Fibroblast of pulmonary artery (primary cell): ENCODE measurements at regions not wholly inside any gene's neighbourhood (a gene's known extent, or its start where the extent isn't known, plus 50 kb on each side); places are given as distances from the start of the nearest gene placed in this dataset.
"Not testable (repeated sequence)": the region's sequence is repeated elsewhere in the genome, so short reads cannot be mapped to it uniquely, and the experiment has no call there.

Experiments used
- DNase-seq: peaks from one replicate; pipeline ENCODE4 v3.0.0-alpha.2; 2010; ENCODE audit warnings: low read depth
- H3K4me3 ChIP-seq: replicated peaks from 2 replicates; pipeline ENCODE4 v1.5.1; 2011; ENCODE audit warnings: low read depth, mild to moderate bottlenecking, control low read depth, low read length, moderate library complexity
- TF ChIP-seq, protein P1 (sequence below): IDR thresholded peaks from 2 replicates; pipeline ENCODE4 v1.5.1; 2011; ENCODE audit warnings: mild to moderate bottlenecking, control low read depth, low read length, inconsistent platforms; ENCODE audit errors: missing control alignments

DNA sequence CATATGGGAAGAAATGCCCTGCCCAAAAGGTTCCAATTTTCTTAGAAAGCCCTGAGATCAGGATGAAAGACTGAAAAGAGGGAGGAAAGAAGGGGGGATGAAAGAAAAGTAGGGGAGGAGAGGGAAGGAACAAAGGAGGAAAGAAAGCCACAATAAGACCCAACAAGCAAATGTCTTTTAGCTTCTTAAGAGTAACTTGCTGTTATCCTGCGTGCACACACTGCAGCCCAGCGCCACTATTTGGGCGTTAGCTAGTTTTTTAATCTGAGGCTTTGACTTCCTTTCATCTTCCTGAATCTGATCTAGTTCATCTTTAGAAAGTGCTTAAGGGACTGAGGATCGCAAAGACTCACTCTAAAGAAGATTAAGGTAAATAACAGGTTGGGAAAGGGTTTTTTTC lies 77.4 kb upstream of the HDDC2 start:
- TF ChIP-seq, protein P1, sequence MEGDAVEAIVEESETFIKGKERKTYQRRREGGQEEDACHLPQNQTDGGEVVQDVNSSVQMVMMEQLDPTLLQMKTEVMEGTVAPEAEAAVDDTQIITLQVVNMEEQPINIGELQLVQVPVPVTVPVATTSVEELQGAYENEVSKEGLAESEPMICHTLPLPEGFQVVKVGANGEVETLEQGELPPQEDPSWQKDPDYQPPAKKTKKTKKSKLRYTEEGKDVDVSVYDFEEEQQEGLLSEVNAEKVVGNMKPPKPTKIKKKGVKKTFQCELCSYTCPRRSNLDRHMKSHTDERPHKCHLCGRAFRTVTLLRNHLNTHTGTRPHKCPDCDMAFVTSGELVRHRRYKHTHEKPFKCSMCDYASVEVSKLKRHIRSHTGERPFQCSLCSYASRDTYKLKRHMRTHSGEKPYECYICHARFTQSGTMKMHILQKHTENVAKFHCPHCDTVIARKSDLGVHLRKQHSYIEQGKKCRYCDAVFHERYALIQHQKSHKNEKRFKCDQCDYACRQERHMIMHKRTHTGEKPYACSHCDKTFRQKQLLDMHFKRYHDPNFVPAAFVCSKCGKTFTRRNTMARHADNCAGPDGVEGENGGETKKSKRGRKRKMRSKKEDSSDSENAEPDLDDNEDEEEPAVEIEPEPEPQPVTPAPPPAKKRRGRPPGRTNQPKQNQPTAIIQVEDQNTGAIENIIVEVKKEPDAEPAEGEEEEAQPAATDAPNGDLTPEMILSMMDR: no peak
- no peak for DNase-seq
- no peak overlapping the region for H3K4me3 ChIP-seq

DNA sequence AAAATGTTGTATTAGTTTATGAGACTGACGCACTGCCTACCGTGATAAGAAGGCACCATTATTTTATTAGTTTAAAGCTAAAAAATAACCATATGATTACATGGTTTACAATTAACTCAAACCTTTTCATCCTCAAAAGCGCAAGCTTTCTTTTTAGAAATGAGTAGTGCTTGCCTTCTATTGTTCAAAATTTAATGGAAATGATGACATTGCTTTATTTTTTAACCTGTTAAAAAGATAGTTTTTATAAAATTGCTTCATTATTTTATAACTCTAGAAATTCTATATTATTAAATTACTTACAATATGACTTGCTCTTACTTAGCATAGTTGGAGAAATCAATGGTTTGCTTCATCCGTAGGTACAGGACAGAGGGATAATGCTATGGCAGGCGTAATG lies 78.7 kb upstream of the HDDC2 start:
- no peak overlapping the region for H3K4me3 ChIP-seq
- DNase-seq: no peak
- TF ChIP-seq, protein P1: no peak

DNA sequence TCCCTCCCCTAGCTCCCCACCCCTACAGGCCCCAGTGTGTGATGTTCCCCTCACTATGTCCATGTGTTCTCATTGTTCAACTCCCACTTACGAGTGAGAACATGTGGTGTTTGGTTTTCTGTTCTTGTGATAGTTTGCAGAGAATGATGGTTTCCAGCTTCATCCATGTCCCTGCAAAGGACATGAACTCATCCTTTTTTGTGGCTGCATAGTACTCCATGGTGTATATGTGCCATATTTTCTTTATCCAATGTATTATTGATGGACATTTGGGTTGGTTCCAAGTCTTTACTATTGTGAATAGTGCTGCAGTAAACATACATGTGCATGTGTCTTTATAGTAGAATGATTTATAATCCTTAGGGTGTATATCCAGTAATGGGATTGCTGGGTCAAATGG lies 84.6 kb upstream of the HDDC2 start:
- DNase-seq, H3K4me3 ChIP-seq: not testable (repeated sequence)

DNA sequence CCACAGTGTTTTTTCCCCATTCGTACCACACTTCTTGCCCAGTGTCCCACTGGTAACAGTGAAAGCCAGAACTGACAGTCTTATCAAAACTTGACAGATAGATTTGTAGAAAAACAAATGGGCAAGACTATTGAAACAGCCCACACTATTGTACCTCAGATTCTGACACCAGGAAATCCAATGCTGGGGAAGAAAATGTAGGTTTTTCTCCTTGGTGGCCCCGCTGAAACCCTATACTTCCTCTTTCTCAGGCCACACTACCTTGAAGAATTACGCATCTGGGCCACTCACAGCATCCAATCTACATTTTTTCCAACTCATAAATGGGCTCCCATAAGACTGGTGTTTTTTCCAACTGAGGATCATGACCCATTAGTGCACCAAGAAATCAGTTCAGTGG lies 90.9 kb upstream of the HDDC2 start:
- DNase-seq: no peak
- no peak overlapping the region for H3K4me3 ChIP-seq
- TF ChIP-seq, protein P1: no peak

DNA sequence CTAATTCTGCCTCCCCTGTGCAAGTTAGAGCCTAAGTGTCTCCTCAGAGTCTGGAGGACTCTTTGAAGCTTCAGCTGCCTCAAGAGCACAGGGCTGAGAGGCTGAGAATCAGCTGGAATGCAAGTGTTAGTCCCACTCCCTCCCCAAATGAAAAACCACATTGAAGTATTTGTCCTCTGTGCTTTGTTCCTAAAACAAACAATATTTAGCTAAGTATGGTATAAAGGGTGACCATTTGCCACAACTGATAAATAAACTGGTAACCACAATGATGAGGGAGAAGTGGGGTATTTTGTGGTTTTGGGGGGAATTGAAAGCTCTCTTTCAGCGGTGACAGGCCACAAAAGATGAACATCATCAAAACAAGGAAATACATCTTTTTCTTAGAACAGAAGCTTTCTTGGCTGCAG lies 91.7 kb upstream of the HDDC2 start:
- DNase-seq: no peak
- TF ChIP-seq, protein P1: no peak
- H3K4me3 ChIP-seq: no peak overlapping the region

DNA sequence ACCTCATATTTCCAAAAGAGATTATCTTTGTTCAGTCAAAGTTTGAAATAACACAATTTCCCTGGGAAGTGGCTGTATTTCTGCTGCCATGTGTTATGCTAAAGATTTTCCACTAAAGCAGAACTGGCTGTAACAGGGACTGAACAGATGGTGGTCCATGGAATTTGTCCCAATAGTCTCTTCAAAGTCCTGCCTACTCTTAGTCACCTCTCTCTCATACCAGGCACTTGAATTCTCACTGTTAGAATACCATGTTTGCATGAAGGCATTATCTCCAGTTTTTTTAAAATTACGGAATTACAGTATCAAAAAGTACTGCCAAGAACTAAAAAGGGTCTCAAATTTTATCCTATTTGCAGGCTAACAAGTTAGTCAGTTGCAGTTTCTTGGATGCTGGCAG lies 105.0 kb upstream of the HDDC2 start:
- no peak for DNase-seq
- TF ChIP-seq, protein P1: no peak
- H3K4me3 ChIP-seq: no peak overlapping the region

DNA sequence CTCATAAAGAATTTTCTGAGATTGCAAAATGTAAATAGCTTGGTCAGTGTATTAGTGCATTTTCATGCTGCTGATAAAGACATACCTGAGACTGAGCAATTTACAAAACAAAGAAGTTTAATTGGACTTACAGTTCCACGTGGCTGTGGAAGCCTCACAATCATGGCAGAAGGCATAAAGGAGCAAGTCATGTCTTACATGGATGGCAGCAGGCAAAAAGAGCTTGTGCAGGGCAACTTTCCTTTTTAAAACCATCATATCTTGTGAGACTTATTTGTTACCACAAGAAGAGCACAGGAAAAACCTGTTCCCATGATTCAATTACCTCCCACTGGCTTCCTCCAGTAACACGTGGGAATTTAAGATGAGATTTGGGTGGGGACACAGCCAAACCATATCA lies 112.7 kb upstream of the HDDC2 start:
- no peak overlapping the region for H3K4me3 ChIP-seq
- TF ChIP-seq, protein P1: no peak
- DNase-seq: no peak

DNA sequence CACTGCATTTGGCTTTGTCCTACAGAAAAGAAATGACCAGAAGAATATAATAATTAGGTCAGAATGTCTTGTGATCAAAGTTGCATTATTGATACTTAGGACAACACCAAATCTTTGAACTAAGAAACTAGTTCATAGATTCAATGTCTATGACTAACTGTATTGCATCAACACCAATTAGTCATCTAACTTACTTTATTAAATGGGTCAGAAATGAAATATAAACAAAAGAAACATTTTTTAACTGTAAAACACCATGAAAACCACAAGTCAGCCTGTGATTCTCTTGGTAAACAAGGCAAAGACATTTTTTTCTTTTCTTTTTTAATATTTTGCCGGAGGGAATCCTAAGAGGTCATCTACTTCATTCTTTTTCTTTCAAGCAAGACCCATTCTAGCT lies 114.1 kb upstream of the HDDC2 start:
- TF ChIP-seq, protein P1: no peak
- no peak overlapping the region for H3K4me3 ChIP-seq
- DNase-seq: peak; percentile 8
